ENCODE measurements at regions not wholly inside any gene's neighbourhood (a gene's known extent, or its start where the extent isn't known, plus 50 kb on each side); places are given as distances from the start of the nearest gene placed in this dataset.

- TF ChIP-seq TAF1 (IDR thresholded peaks at IDR 0.05; ENCODE audit: low read depth) (no peak), EGR1 (IDR thresholded peaks at IDR 0.05) (no peak), RAD21 (IDR thresholded peaks at IDR 0.05; ENCODE audit: low read depth) (no peak), MAX (IDR thresholded peaks at IDR 0.05) (no peak), CEBPB (IDR thresholded peaks at IDR 0.05) (no peak)
These were observed 50.0 kb upstream of the SHH start for GRCh38 chr7:155862123-155862892.

Data from Ishikawa (cell line).